ENCODE measurements at regions not wholly inside any gene's neighbourhood (a gene's known extent, or its start where the extent isn't known, plus 50 kb on each side); places are given as distances from the start of the nearest gene placed in this dataset.

DNA sequence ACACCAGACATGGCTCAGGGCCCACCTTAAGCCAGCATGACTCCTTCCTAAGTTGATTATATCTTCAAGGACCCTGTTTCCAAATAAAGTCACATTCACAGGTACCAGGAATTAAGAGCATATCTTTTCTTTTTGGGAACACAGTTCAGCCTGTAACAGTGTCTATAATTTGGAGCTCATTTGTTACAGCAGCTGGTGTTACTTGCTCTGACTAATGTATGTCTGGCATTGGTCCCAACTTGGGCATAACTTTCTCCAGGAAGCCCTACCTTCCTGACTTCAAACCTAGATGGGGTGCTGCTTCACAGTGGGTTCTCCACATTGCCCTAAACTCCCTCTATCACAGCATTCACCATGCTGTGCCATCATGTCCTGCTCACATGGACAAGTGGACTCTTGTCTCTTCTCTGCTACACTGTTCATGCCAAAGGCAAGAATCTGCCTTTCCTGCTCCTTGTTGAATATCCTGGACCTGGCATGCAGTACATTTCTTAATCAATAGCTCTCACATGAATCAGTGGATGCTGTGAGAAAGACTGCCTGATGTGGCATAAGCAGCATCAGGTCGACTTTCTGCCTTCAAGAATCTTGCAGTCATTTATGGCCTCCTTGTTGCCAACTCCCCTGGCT is 117.4 kb upstream of the FOXA2 start:
- Histone ChIP-seq H3K27me3 (ENCODE audit: insufficient read depth, insufficient read length) (no peaks in the 10 kb centered on the region), H3K9me3 (ENCODE audit: insufficient read depth, low read length) (no peaks in the 10 kb centered on the region), H3K36me3 (ENCODE audit: insufficient read depth, insufficient read length, low read length) (no peaks in the 10 kb centered on the region), H3K9ac (ENCODE audit: insufficient read length, low read depth) (no peak overlapping the region), H3K4me3 (ENCODE audit: insufficient read length, low read depth) (no peak overlapping the region), H3K4me1 (ENCODE audit: insufficient read depth, insufficient read length) (no peaks in the 10 kb centered on the region)
- DNase-seq (ENCODE audit: low read depth, low spot score): no peak
- TF ChIP-seq ZNF274 (IDR thresholded peaks at IDR 0.05; ENCODE audit: low read depth, low read length) (no peak), YY1 (IDR thresholded peaks at IDR 0.05; ENCODE audit: insufficient read depth, insufficient read length) (no peak), SUZ12 (IDR thresholded peaks at IDR 0.05; ENCODE audit: extremely low read depth, insufficient read depth, insufficient read length) (no peak)

DNA sequence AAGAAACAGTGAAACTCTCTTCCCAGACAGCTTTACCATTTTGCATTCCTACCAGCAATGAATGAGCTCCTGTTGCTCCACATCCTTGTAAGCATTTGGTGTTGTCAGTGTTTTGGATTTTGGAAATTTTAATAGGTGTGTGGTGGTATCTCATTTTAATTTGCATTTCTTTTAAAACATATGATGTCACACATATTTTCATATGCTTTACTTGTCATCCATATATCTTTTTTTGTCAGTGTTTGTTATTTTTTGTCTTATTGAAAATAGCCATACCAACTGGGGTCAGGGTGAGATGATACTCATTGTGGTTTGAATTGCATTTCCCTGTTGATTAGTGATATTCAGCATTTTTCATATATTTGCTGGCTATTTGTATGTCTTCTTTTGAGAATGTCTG is 119.5 kb upstream of the FOXA2 start:
- no peak overlapping the region for H3K9ac ChIP-seq (ENCODE audit: insufficient read length, low read depth)
- H3K4me1 ChIP-seq (ENCODE audit: insufficient read depth, insufficient read length): no peaks in the 10 kb centered on the region
- H3K4me3 ChIP-seq (ENCODE audit: insufficient read length, low read depth): no peak overlapping the region
- TF ChIP-seq YY1 (IDR thresholded peaks at IDR 0.05; ENCODE audit: insufficient read depth, insufficient read length): no peak
- no peak for TF ChIP-seq SUZ12 (IDR thresholded peaks at IDR 0.05; ENCODE audit: extremely low read depth, insufficient read depth, insufficient read length)
- no peak for TF ChIP-seq ZNF274 (IDR thresholded peaks at IDR 0.05; ENCODE audit: low read depth, low read length)
- DNase-seq (ENCODE audit: low read depth, low spot score): no peak
- H3K9me3 ChIP-seq (ENCODE audit: insufficient read depth, low read length): no peaks in the 10 kb centered on the region
- H3K36me3 ChIP-seq (ENCODE audit: insufficient read depth, insufficient read length, low read length): no peaks in the 10 kb centered on the region
- no peaks in the 10 kb centered on the region for H3K27me3 ChIP-seq (ENCODE audit: insufficient read depth, insufficient read length)

DNA sequence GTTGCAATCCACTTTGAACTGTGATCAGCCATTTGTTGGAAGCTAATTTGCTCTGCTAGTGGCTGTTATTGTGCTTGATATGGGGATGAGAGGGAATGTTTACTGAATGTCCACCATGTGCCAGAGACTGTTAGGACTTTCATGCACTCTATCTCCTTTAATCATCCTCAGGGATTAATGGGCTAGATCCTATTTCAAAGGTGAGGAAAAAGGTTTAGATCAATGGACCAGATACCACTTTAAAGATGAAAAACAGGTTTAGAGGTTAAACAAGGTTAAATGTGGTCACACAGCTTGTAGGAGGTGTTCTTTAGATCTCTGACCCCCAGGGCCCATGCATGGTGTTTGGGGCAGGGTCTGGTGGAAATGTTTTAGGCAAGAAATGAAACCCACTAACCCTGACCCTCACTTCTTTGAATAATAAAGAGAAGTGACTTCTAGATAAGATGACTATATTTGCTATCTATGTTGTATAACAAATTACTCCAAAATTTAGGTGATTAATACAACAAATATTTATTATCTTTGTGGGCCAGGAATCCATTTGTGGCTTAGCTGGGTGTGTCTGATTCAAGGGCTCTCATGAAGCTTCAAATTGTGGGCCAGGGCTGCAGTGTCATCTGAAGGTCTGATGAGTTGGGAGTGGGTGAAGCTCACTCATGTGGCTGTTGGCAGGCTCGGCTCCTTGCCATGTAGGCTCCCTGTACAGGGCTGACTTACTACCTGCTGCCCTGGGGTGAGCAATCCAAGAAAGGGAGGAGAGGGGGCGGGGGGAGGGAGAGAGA is 127.8 kb upstream of the FOXA2 start:
- Histone ChIP-seq H3K36me3 (ENCODE audit: insufficient read depth, insufficient read length, low read length) (no peaks in the 10 kb centered on the region), H3K9me3 (ENCODE audit: insufficient read depth, low read length) (no peaks in the 10 kb centered on the region), H3K27me3 (ENCODE audit: insufficient read depth, insufficient read length) (no peaks in the 10 kb centered on the region), H3K9ac (ENCODE audit: insufficient read length, low read depth) (no peak overlapping the region), H3K4me1 (ENCODE audit: insufficient read depth, insufficient read length) (no peaks in the 10 kb centered on the region), H3K4me3 (ENCODE audit: insufficient read length, low read depth) (no peak overlapping the region)
- DNase-seq (ENCODE audit: low read depth, low spot score): no peak
- TF ChIP-seq ZNF274 (IDR thresholded peaks at IDR 0.05; ENCODE audit: low read depth, low read length) (no peak), SUZ12 (IDR thresholded peaks at IDR 0.05; ENCODE audit: extremely low read depth, insufficient read depth, insufficient read length) (no peak), YY1 (IDR thresholded peaks at IDR 0.05; ENCODE audit: insufficient read depth, insufficient read length) (no peak)

DNA sequence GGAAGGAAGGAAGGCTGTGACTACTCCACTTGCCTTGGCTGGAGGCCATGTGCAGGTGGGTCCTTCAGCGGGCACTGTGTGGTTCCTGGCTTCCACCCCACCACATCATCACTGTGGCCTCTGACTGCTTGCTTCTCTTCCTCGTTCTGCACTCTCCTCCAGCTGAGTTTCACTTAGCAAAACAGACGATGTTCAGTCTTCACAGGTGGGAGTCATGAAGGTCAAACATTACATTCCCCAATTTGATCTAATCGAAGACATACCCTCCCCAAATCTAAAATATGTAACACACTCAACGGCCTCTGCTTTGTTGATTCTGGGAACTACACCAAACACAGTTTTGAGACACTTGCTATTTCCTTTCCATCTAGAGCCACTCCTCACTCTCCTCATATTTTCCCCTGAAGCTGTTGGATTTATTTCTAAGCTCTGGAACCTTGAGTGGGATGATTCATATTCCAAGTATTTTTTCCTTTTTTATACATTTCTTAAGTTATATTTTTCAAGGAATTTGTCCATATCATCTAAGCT is 132.5 kb upstream of the FOXA2 start:
- Histone ChIP-seq H3K4me3 (ENCODE audit: insufficient read length, low read depth) (no peak overlapping the region), H3K9ac (ENCODE audit: insufficient read length, low read depth) (no peak overlapping the region), H3K36me3 (ENCODE audit: insufficient read depth, insufficient read length, low read length) (no peaks in the 10 kb centered on the region), H3K9me3 (ENCODE audit: insufficient read depth, low read length) (no peaks in the 10 kb centered on the region), H3K27me3 (ENCODE audit: insufficient read depth, insufficient read length) (no peaks in the 10 kb centered on the region), H3K4me1 (ENCODE audit: insufficient read depth, insufficient read length) (no peaks in the 10 kb centered on the region)
- no peak for DNase-seq (ENCODE audit: low read depth, low spot score)
- no peak for TF ChIP-seq SUZ12 (IDR thresholded peaks at IDR 0.05; ENCODE audit: extremely low read depth, insufficient read depth, insufficient read length)
- no peak for TF ChIP-seq YY1 (IDR thresholded peaks at IDR 0.05; ENCODE audit: insufficient read depth, insufficient read length)
- TF ChIP-seq ZNF274 (IDR thresholded peaks at IDR 0.05; ENCODE audit: low read depth, low read length): no peak

DNA sequence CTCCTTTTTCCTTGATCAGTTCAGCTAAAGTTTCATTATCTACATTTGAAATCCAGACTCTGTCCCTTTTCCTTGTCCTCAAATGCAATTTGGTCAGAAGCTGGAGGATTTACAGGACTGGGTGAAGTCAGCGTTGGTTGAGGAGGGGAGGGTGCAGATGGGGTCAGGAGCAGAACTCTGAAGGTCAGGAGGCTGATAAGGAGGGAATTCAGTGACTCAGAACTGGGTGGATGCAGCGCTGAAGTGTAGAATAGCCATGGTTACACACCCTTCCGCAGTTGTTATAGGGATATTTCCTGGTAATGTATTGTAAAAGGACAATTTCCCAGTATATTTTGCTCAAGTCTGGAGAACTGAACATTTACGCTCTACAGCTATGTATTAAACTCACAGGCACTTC is 133.1 kb upstream of the FOXA2 start:
- TF ChIP-seq ZNF274 (IDR thresholded peaks at IDR 0.05; ENCODE audit: low read depth, low read length) (no peak), YY1 (IDR thresholded peaks at IDR 0.05; ENCODE audit: insufficient read depth, insufficient read length) (no peak), SUZ12 (IDR thresholded peaks at IDR 0.05; ENCODE audit: extremely low read depth, insufficient read depth, insufficient read length) (no peak)
- H3K9ac ChIP-seq (ENCODE audit: insufficient read length, low read depth): no peak overlapping the region
- no peaks in the 10 kb centered on the region for H3K9me3 ChIP-seq (ENCODE audit: insufficient read depth, low read length)
- no peaks in the 10 kb centered on the region for H3K27me3 ChIP-seq (ENCODE audit: insufficient read depth, insufficient read length)
- no peaks in the 10 kb centered on the region for H3K4me1 ChIP-seq (ENCODE audit: insufficient read depth, insufficient read length)
- no peak for DNase-seq (ENCODE audit: low read depth, low spot score)
- no peaks in the 10 kb centered on the region for H3K36me3 ChIP-seq (ENCODE audit: insufficient read depth, insufficient read length, low read length)
- H3K4me3 ChIP-seq (ENCODE audit: insufficient read length, low read depth): no peak overlapping the region

DNA sequence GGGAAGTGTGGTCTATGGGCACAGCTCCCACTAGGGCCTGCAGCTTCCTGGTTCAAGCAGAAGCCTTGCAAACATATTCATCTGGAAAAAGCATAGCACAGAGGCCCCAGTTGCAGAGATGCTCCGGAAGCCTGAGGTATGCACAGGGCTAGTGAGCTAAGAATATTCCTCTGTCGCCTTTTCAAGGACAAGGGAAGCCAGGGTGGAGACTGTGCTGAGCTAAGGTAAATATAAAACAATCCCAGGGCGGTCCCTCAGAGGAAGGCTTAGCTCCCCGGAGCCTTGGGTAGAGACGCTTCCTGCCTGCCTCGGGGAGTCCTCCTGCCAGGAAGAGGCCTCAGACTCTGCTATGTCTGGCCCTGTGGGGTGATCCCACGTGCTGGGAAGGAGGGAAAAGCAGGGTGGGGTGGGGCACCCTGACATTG is 134.8 kb upstream of the FOXA2 start:
- TF ChIP-seq SUZ12 (IDR thresholded peaks at IDR 0.05; ENCODE audit: extremely low read depth, insufficient read depth, insufficient read length) (no peak), ZNF274 (IDR thresholded peaks at IDR 0.05; ENCODE audit: low read depth, low read length) (no peak), YY1 (IDR thresholded peaks at IDR 0.05; ENCODE audit: insufficient read depth, insufficient read length) (no peak)
- no peaks in the 10 kb centered on the region for H3K4me1 ChIP-seq (ENCODE audit: insufficient read depth, insufficient read length)
- DNase-seq (ENCODE audit: low read depth, low spot score): no peak
- no peak overlapping the region for H3K4me3 ChIP-seq (ENCODE audit: insufficient read length, low read depth)
- H3K27me3 ChIP-seq (ENCODE audit: insufficient read depth, insufficient read length): no peaks in the 10 kb centered on the region
- H3K36me3 ChIP-seq (ENCODE audit: insufficient read depth, insufficient read length, low read length): no peaks in the 10 kb centered on the region
- no peak overlapping the region for H3K9ac ChIP-seq (ENCODE audit: insufficient read length, low read depth)
- H3K9me3 ChIP-seq (ENCODE audit: insufficient read depth, low read length): no peaks in the 10 kb centered on the region

DNA sequence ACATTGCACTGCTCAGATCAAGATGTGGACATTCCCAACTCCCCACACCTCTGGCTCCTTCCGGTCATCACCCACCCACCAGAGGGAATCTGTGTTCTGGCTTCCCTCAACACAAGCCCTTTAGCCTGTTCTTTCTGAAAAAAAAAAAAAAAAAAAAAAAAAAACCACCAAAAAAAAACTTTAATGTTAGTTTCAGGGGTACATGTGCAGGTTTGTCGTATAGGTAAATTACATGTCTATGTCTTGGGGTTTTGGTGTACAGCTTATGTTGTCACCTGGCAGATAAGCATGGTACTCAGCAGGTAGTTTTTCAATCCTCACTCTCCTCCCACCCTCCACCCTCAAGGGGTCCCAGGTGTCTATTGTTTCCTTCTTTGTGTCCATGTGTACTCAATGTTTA is 135.8 kb upstream of the FOXA2 start:
- Histone ChIP-seq H3K4me3 (ENCODE audit: insufficient read length, low read depth) (no peak overlapping the region), H3K36me3 (ENCODE audit: insufficient read depth, insufficient read length, low read length) (no peaks in the 10 kb centered on the region), H3K27me3 (ENCODE audit: insufficient read depth, insufficient read length) (no peaks in the 10 kb centered on the region), H3K9me3 (ENCODE audit: insufficient read depth, low read length) (no peaks in the 10 kb centered on the region), H3K9ac (ENCODE audit: insufficient read length, low read depth) (no peak overlapping the region), H3K4me1 (ENCODE audit: insufficient read depth, insufficient read length) (no peaks in the 10 kb centered on the region)
- no peak for DNase-seq (ENCODE audit: low read depth, low spot score)
- TF ChIP-seq SUZ12 (IDR thresholded peaks at IDR 0.05; ENCODE audit: extremely low read depth, insufficient read depth, insufficient read length): no peak
- no peak for TF ChIP-seq YY1 (IDR thresholded peaks at IDR 0.05; ENCODE audit: insufficient read depth, insufficient read length)
- TF ChIP-seq ZNF274 (IDR thresholded peaks at IDR 0.05; ENCODE audit: low read depth, low read length): no peak
